Karpas-422 (cell line): ENCODE measurements at regions not wholly inside any gene's neighbourhood (a gene's known extent, or its start where the extent isn't known, plus 50 kb on each side); places are given as distances from the start of the nearest gene placed in this dataset.

Experiments
- DNase-seq: peaks from one replicate; pipeline ENCODE4 v3.0.0-alpha.2; 2015
- H2AFZ ChIP-seq: fragments of 200-600 bp; sonication (generic); 2 replicates; pipeline ENCODE4 v1.6.1; 2014; ENCODE audit warnings: antibody characterized with exemption, low read length, mixed read lengths
- H3K27ac ChIP-seq: fragments of 200-600 bp; sonication (generic); 2 replicates; pipeline ENCODE4 v1.5.1; 2014; ENCODE audit warnings: mild to moderate bottlenecking, low read length, moderate library complexity
- H3K27me3 ChIP-seq: fragments of 200-600 bp; sonication (generic); 2 replicates; pipeline ENCODE4 v1.6.1; 2014; ENCODE audit warnings: low read length, mixed read lengths
- H3K36me3 ChIP-seq: fragments of 200-600 bp; sonication (generic); 2 replicates; pipeline ENCODE4 v1.6.1; 2014; ENCODE audit warnings: low read length, mixed read lengths; ENCODE audit not compliant: insufficient read depth
- H3K4me1 ChIP-seq: fragments of 200-600 bp; sonication (generic); 2 replicates; pipeline ENCODE4 v1.6.1; 2014; ENCODE audit warnings: mild to moderate bottlenecking, low read length, mixed read lengths
- H3K4me2 ChIP-seq: fragments of 200-600 bp; sonication (generic); 2 replicates; pipeline ENCODE4 v1.6.1; 2014; ENCODE audit warnings: low read length, low read depth, mild to moderate bottlenecking; ENCODE audit not compliant: poor library complexity, severe bottlenecking
- H3K4me3 ChIP-seq: fragments of 200-600 bp; sonication (generic); 2 replicates; pipeline ENCODE4 v1.5.1; 2014; ENCODE audit warnings: mild to moderate bottlenecking, antibody characterized with exemption, low read length, mixed read lengths
- H3K79me2 ChIP-seq: fragments of 200-600 bp; sonication (generic); 2 replicates; pipeline ENCODE4 v1.6.1; 2014; ENCODE audit warnings: mild to moderate bottlenecking, low read length, mixed read lengths
- H3K9ac ChIP-seq: fragments of 200-600 bp; sonication (generic); 2 replicates; pipeline ENCODE4 v1.6.0; 2014; ENCODE audit warnings: low read length
- H3K9me2 ChIP-seq: fragments of 200-600 bp; sonication (generic), shearing (Covaris generic); replicated peaks from 2 replicates; pipeline ENCODE4 v1.6.0; 2014; ENCODE audit warnings: mild to moderate bottlenecking, low read length, moderate library complexity; ENCODE audit not compliant: insufficient read depth
- H3K9me3 ChIP-seq: fragments of 300-700, 200-600 bp; sonication (generic); 2 replicates; pipeline ENCODE4 v1.6.1; 2014; ENCODE audit warnings: low read length, mixed read lengths
- H4K20me1 ChIP-seq: fragments of 200-600 bp; sonication (generic); 2 replicates; pipeline ENCODE4 v1.6.1; 2014; ENCODE audit warnings: mild to moderate bottlenecking, antibody characterized with exemption, low read length, low read depth; ENCODE audit not compliant: insufficient read depth

- no peak overlapping the region for H3K4me2 ChIP-seq
- no peak overlapping the region for H3K27ac ChIP-seq
- H3K79me2 ChIP-seq, result no peaks in the 10 kb centered on the region
- H3K9ac ChIP-seq, result no peak overlapping the region
- H2AFZ ChIP-seq, result no peak overlapping the region
- H3K9me3 ChIP-seq, result no peaks in the 10 kb centered on the region
- no peak for DNase-seq
- H3K27me3 ChIP-seq, result no peaks in the 10 kb centered on the region
- H3K9me2 ChIP-seq, result no peaks in the 10 kb centered on the region
- H3K4me3 ChIP-seq, result no peak overlapping the region
- H4K20me1 ChIP-seq, result no peaks in the 10 kb centered on the region
- H3K4me1 ChIP-seq, result no peaks in the 10 kb centered on the region
- no peaks in the 10 kb centered on the region for H3K36me3 ChIP-seq
These were observed 309.1 kb upstream of the C2CD4B start for GRCh38 chr15:62474021-62474770.

- DNase-seq, result no peak
- no peak overlapping the region for H3K4me3 ChIP-seq
- H4K20me1 ChIP-seq, result no peaks in the 10 kb centered on the region
- no peaks in the 10 kb centered on the region for H3K36me3 ChIP-seq
- no peaks in the 10 kb centered on the region for H3K9me2 ChIP-seq
- no peak overlapping the region for H3K4me2 ChIP-seq
- no peaks in the 10 kb centered on the region for H3K79me2 ChIP-seq
- no peak overlapping the region for H3K27ac ChIP-seq
- no peaks in the 10 kb centered on the region for H3K4me1 ChIP-seq
- no peak overlapping the region for H3K9ac ChIP-seq
- H2AFZ ChIP-seq, result no peak overlapping the region
- H3K27me3 ChIP-seq, result no peaks in the 10 kb centered on the region
- no peaks in the 10 kb centered on the region for H3K9me3 ChIP-seq
These were observed 309.7 kb upstream of the C2CD4B start for GRCh38 chr15:62474771-62475124.

GRCh38 chr15:62475591-62475990 is 310.5 kb upstream of the C2CD4B start:
- Histone ChIP-seq H3K9ac (no peak overlapping the region), H3K4me1 (no peaks in the 10 kb centered on the region)

GRCh38 chr15:62476163-62476562 is 311.1 kb upstream of the C2CD4B start:
- H3K9ac ChIP-seq, result no peak overlapping the region
- no peak overlapping the region for H3K27ac ChIP-seq
- no peaks in the 10 kb centered on the region for H3K4me1 ChIP-seq
- H3K4me2 ChIP-seq, result no peak overlapping the region
- no peaks in the 10 kb centered on the region for H3K9me2 ChIP-seq
- H3K36me3 ChIP-seq, result no peaks in the 10 kb centered on the region
- H3K9me3 ChIP-seq, result no peaks in the 10 kb centered on the region
- H3K27me3 ChIP-seq, result no peaks in the 10 kb centered on the region
- no peak for DNase-seq
- no peak overlapping the region for H2AFZ ChIP-seq
- no peaks in the 10 kb centered on the region for H3K79me2 ChIP-seq
- no peak overlapping the region for H3K4me3 ChIP-seq
- H4K20me1 ChIP-seq, result no peaks in the 10 kb centered on the region

More at GRCh38 chr15:62475591-62475990, 310.5 kb upstream of the C2CD4B start:
- no peaks in the 10 kb centered on the region for H3K9me2 ChIP-seq
- H2AFZ ChIP-seq, result no peak overlapping the region
- no peaks in the 10 kb centered on the region for H3K9me3 ChIP-seq
- H3K79me2 ChIP-seq, result no peaks in the 10 kb centered on the region
- no peak for DNase-seq
- no peaks in the 10 kb centered on the region for H4K20me1 ChIP-seq
- H3K4me2 ChIP-seq, result no peak overlapping the region
- no peaks in the 10 kb centered on the region for H3K27me3 ChIP-seq
- no peaks in the 10 kb centered on the region for H3K36me3 ChIP-seq
- H3K4me3 ChIP-seq, result no peak overlapping the region
- H3K27ac ChIP-seq, result no peak overlapping the region

- Histone ChIP-seq H3K79me2 (no peaks in the 10 kb centered on the region), H3K9me2 (no peaks in the 10 kb centered on the region), H3K27ac (no peak overlapping the region), H3K9ac (no peak overlapping the region), H3K9me3 (no peaks in the 10 kb centered on the region), H4K20me1 (no peaks in the 10 kb centered on the region), H3K27me3 (no peaks in the 10 kb centered on the region), H3K36me3 (no peaks in the 10 kb centered on the region), H3K4me3 (no peak overlapping the region), H3K4me1 (no peaks in the 10 kb centered on the region), H3K4me2 (no peak overlapping the region), H2AFZ (no peak overlapping the region)
- no peak for DNase-seq
These were observed 312.8 kb upstream of the C2CD4B start for GRCh38 chr15:62477929-62478328.

GRCh38 chr15:62482785-62483429 is 317.8 kb upstream of the C2CD4B start:
- no peaks in the 10 kb centered on the region for H3K9me3 ChIP-seq
- H2AFZ ChIP-seq, result no peak overlapping the region
- H3K4me3 ChIP-seq, result no peak overlapping the region
- H3K27ac ChIP-seq, result no peak overlapping the region
- H3K9me2 ChIP-seq, result no peaks in the 10 kb centered on the region
- peak; percentile 72 for DNase-seq
- H3K36me3 ChIP-seq, result no peaks in the 10 kb centered on the region
- no peaks in the 10 kb centered on the region for H3K79me2 ChIP-seq
- no peaks in the 10 kb centered on the region for H4K20me1 ChIP-seq
- no peaks in the 10 kb centered on the region for H3K27me3 ChIP-seq
- no peak overlapping the region for H3K4me2 ChIP-seq
- H3K4me1 ChIP-seq, result no peaks in the 10 kb centered on the region
- H3K9ac ChIP-seq, result no peak overlapping the region

- Histone ChIP-seq H3K9me2 (no peaks in the 10 kb centered on the region), H3K79me2 (no peaks in the 10 kb centered on the region), H4K20me1 (no peaks in the 10 kb centered on the region), H3K4me1 (no peaks in the 10 kb centered on the region), H3K4me2 (no peak overlapping the region), H3K27ac (no peak overlapping the region), H3K9ac (no peak overlapping the region), H2AFZ (no peak overlapping the region), H3K27me3 (no peaks in the 10 kb centered on the region), H3K36me3 (no peaks in the 10 kb centered on the region), H3K4me3 (no peak overlapping the region), H3K9me3 (no peaks in the 10 kb centered on the region)
- DNase-seq, result no peak
These were observed 318.7 kb upstream of the C2CD4B start for GRCh38 chr15:62483814-62484213.

- no peak overlapping the region for H2AFZ ChIP-seq
- no peak for DNase-seq
These were observed 320.2 kb upstream of the C2CD4B start for GRCh38 chr15:62485170-62485720.

More at GRCh38 chr15:62485170-62485720, 320.2 kb upstream of the C2CD4B start:
- H4K20me1 ChIP-seq, result no peaks in the 10 kb centered on the region
- H3K36me3 ChIP-seq, result no peaks in the 10 kb centered on the region
- H3K9me2 ChIP-seq, result no peaks in the 10 kb centered on the region
- no peak overlapping the region for H3K27ac ChIP-seq
- H3K79me2 ChIP-seq, result no peaks in the 10 kb centered on the region
- no peaks in the 10 kb centered on the region for H3K27me3 ChIP-seq
- no peaks in the 10 kb centered on the region for H3K4me1 ChIP-seq
- H3K9ac ChIP-seq, result no peak overlapping the region
- H3K4me3 ChIP-seq, result no peak overlapping the region
- no peak overlapping the region for H3K4me2 ChIP-seq
- H3K9me3 ChIP-seq, result no peaks in the 10 kb centered on the region
